Suprapubic skin (tissue), 4 donors: ENCODE measurements at regions not wholly inside any gene's neighbourhood (a gene's known extent, or its start where the extent isn't known, plus 50 kb on each side); places are given as distances from the start of the nearest gene placed in this dataset.

Source experiments
- CTCF ChIP-seq, 2 donors: fragments of 200-600 bp in 1 of 2; fragments of 450-650 bp in 1 of 2; sonication (generic) in 1 of 2; IDR thresholded peaks; one replicate each; pipeline ENCODE4 v1.5.1; 2016 to 2019; ENCODE audit warnings: antibody characterized with exemption in 2 of 2, mild to moderate bottlenecking in 1 of 2, moderate library complexity in 1 of 2
- EP300 ChIP-seq: sonication (generic); formaldehyde crosslinking; IDR thresholded peaks from one replicate; pipeline ENCODE4 v1.6.1; 2017; ENCODE audit warnings: antibody characterized with exemption
- POLR2A ChIP-seq, 2 donors: fragments of 450-650 bp; IDR thresholded peaks; one replicate each; pipeline ENCODE4 v1.6.1; 2017; ENCODE audit warnings: antibody characterized with exemption in 2 of 2, mild to moderate bottlenecking in 2 of 2, moderate library complexity in 2 of 2
- POLR2AphosphoS5 ChIP-seq, 3 donors: sonication (generic); formaldehyde crosslinking; IDR thresholded peaks; one replicate each; pipeline ENCODE4 v1.6.1; 2017; ENCODE audit warnings: antibody characterized with exemption in 3 of 3

- TF ChIP-seq POLR2AphosphoS5 (IDR thresholded peaks at IDR 0.05) = no peak
- TF ChIP-seq CTCF (IDR thresholded peaks at IDR 0.05) = no peak
- no peak for TF ChIP-seq POLR2A (IDR thresholded peaks at IDR 0.05)
- TF ChIP-seq EP300 = no peak
Measured at GRCh38 chr6:77389402-77389801, 73.9 kb downstream of the HTR1B start.
